ENCODE measurements at regions not wholly inside any gene's neighbourhood (a gene's known extent, or its start where the extent isn't known, plus 50 kb on each side); places are given as distances from the start of the nearest gene placed in this dataset.

GRCh38 chr17:13302983-13303382, 285.2 kb upstream of the ELAC2 start:
- no peak for DNase-seq (ENCODE audit: low spot score)
- Histone ChIP-seq H3K4me3 (no peak overlapping the region), H3K4me1 (replicated peaks) (no peaks in the 10 kb centered on the region), H3K36me3 (no peaks in the 10 kb centered on the region), H3K9me3 (no peaks in the 10 kb centered on the region), H3K27ac (no peak overlapping the region), H3K27me3 (replicated peaks; ENCODE audit: insufficient read depth) (no peaks in the 10 kb centered on the region)
- 88% methylated on average over 4 of the region's 4 CpGs for WGBS
- intact Hi-C loops (cut with DNase I) = no loop called here
- no peak for TF ChIP-seq POLR2AphosphoS5 (IDR thresholded peaks at IDR 0.05)
- no peak for TF ChIP-seq CTCF (IDR thresholded peaks at IDR 0.05)
- TF ChIP-seq POLR2A (IDR thresholded peaks at IDR 0.05) = no peak

GRCh38 chr17:13302419-13302818, 284.6 kb upstream of the ELAC2 start:
- TF ChIP-seq CTCF (IDR thresholded peaks at IDR 0.05) (no peak), POLR2AphosphoS5 (IDR thresholded peaks at IDR 0.05) (no peak), POLR2A (IDR thresholded peaks at IDR 0.05) (no peak)
- 83% methylated on average over 3 of the region's 3 CpGs for WGBS
- intact Hi-C loops (cut with DNase I) = no loop called here
- Histone ChIP-seq H3K4me1 (replicated peaks) (no peaks in the 10 kb centered on the region), H3K4me3 (no peak overlapping the region), H3K36me3 (no peaks in the 10 kb centered on the region), H3K9me3 (no peaks in the 10 kb centered on the region), H3K27me3 (replicated peaks; ENCODE audit: insufficient read depth) (no peaks in the 10 kb centered on the region), H3K27ac (no peak overlapping the region)
- no peak for DNase-seq (ENCODE audit: low spot score)

GRCh38 chr17:13297183-13297582, 279.4 kb upstream of the ELAC2 start:
- Histone ChIP-seq H3K4me1 (replicated peaks) (no peaks in the 10 kb centered on the region), H3K4me3 (no peak overlapping the region), H3K27me3 (replicated peaks; ENCODE audit: insufficient read depth) (no peaks in the 10 kb centered on the region), H3K36me3 (no peaks in the 10 kb centered on the region), H3K27ac (no peak overlapping the region), H3K9me3 (no peaks in the 10 kb centered on the region)
- DNase-seq (ENCODE audit: low spot score) = no peak
- intact Hi-C loops (cut with DNase I) = no loop called here
- whole genome bisulfite sequencing = 34% methylated on average over 3 of the region's 3 CpGs
- TF ChIP-seq POLR2A (IDR thresholded peaks at IDR 0.05) = no peak

- Histone ChIP-seq H3K27ac (no peak overlapping the region), H3K4me1 (replicated peaks) (no peaks in the 10 kb centered on the region), H3K9me3 (no peaks in the 10 kb centered on the region), H3K27me3 (replicated peaks; ENCODE audit: insufficient read depth) (no peaks in the 10 kb centered on the region), H3K36me3 (no peaks in the 10 kb centered on the region), H3K4me3 (no peak overlapping the region)
- DNase-seq (ENCODE audit: low spot score) = no peak
- intact Hi-C loops (cut with DNase I) = no loop called here
- TF ChIP-seq POLR2AphosphoS5 (IDR thresholded peaks at IDR 0.05) = no peak
- no peak for TF ChIP-seq CTCF (IDR thresholded peaks at IDR 0.05)
- TF ChIP-seq POLR2A (IDR thresholded peaks at IDR 0.05) = no peak
These were observed 275.6 kb upstream of the ELAC2 start for GRCh38 chr17:13293421-13293820.

GRCh38 chr17:13292291-13292690, 274.5 kb upstream of the ELAC2 start:
- Histone ChIP-seq H3K27me3 (replicated peaks; ENCODE audit: insufficient read depth) (no peaks in the 10 kb centered on the region), H3K27ac (no peak overlapping the region), H3K4me1 (replicated peaks) (no peaks in the 10 kb centered on the region), H3K36me3 (no peaks in the 10 kb centered on the region), H3K4me3 (no peak overlapping the region), H3K9me3 (no peaks in the 10 kb centered on the region)
- intact Hi-C loops (cut with DNase I) = no loop called here
- TF ChIP-seq POLR2AphosphoS5 (IDR thresholded peaks at IDR 0.05) = no peak
- TF ChIP-seq POLR2A (IDR thresholded peaks at IDR 0.05) = no peak
- TF ChIP-seq CTCF (IDR thresholded peaks at IDR 0.05) = no peak
- 90% methylated on average over 10 of the region's 10 CpGs for WGBS
- no peak for DNase-seq (ENCODE audit: low spot score)

All from prostate gland (tissue), 2 donors.